C4-2B (cell line): ENCODE measurements at regions not wholly inside any gene's neighbourhood (a gene's known extent, or its start where the extent isn't known, plus 50 kb on each side); places are given as distances from the start of the nearest gene placed in this dataset.

Experiments used
- H3K27ac ChIP-seq: fragments of 450-650 bp; 2 replicates; pipeline ENCODE4 v1.5.1; 2017
- ZFX ChIP-seq: fragments of 450-650 bp; IDR thresholded peaks from 2 replicates; pipeline ENCODE4 v1.6.1; 2017
- TF ChIP-seq, protein P1 (sequence below): fragments of 450-650 bp; conservative IDR thresholded peaks from 2 replicates; pipeline ENCODE4 v1.5.1; 2017; ENCODE audit warnings: mild to moderate bottlenecking

DNA sequence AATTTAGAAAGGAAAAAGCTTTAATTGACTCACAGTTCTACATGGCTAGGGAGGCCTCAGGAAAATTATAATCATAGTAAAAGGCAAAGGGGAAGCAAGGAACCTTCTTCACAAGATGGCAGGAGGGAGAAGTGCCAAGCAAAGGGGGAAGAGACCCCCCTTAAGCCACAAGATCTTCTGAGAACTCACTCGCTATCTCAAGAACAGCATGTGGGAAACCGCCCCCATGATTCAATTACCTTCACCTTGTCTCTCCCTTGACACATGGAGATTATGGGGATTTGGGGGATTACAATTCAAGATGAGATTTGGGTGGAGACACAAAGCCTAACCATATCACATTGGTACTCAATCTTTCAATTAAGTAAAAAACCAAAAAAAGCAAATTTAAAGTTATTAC, 1778.7 kb upstream of the MIR17HG start:
- TF ChIP-seq ZFX: no peak
- TF ChIP-seq, protein P1, sequence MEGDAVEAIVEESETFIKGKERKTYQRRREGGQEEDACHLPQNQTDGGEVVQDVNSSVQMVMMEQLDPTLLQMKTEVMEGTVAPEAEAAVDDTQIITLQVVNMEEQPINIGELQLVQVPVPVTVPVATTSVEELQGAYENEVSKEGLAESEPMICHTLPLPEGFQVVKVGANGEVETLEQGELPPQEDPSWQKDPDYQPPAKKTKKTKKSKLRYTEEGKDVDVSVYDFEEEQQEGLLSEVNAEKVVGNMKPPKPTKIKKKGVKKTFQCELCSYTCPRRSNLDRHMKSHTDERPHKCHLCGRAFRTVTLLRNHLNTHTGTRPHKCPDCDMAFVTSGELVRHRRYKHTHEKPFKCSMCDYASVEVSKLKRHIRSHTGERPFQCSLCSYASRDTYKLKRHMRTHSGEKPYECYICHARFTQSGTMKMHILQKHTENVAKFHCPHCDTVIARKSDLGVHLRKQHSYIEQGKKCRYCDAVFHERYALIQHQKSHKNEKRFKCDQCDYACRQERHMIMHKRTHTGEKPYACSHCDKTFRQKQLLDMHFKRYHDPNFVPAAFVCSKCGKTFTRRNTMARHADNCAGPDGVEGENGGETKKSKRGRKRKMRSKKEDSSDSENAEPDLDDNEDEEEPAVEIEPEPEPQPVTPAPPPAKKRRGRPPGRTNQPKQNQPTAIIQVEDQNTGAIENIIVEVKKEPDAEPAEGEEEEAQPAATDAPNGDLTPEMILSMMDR: no peak
- no peak overlapping the region for H3K27ac ChIP-seq

DNA sequence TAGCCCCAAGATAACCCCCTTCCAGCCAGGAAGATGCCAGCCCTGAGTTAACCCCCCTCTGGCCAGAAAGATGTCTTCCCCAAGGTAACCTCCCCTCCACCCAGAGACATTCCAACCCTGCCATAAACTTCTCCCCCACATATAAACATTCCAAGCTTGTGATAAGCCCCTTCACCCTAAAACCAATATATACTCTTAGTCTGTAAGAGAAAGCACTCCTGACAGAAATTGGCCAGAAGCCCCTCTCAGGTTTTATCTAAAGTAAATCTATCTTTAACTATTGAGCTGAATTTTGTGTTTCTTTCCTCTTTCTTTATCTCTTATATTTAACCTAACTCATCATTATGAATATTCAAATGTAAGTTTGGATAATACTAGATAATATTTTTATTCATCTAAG, 1775.8 kb upstream of the MIR17HG start:
- H3K27ac ChIP-seq: no peak overlapping the region
- no peak for TF ChIP-seq ZFX
- TF ChIP-seq, protein P1: no peak

DNA sequence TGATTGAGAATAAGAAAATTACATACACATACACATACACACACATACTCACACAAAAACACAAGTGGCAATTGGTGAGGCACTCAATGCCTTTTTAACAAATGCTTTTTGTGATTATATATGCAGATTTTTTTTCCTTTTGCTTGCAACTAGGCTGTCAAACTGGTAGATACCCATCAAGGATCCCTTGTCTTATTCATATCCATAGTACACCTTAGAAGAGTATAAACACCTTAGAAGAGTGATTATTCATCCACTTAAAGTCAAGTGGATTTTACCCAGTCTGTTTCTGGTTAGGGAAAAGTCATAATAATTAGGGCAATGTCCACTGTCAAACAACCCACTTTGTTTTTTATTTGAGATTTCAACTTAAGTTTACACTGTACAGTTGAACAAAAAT, 1773.4 kb upstream of the MIR17HG start:
- no peak for TF ChIP-seq ZFX
- TF ChIP-seq, protein P1: no peak

DNA sequence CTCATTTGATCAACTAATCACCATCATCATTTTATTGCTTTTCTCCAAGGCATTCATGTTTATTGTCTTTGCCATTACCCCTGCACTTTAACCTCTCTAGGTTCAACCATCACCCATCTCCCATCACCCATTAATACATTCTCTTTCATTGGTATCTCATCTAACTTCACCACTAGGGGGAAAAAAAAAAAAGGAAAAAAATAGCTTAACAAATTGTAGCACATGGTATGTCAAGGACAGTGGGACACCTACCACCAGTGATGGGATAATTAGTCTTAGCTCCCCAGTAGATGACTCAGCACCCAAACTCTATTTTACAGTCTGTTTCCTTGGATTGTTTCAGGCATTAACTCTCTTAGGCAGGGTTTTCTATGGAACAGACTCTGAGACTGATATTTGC, 1770.2 kb upstream of the MIR17HG start:
- TF ChIP-seq, protein P1: 0 out of 2 replicates have a peak, but pooled peaks have one; percentile 4
- TF ChIP-seq ZFX: no peak
- no peak overlapping the region for H3K27ac ChIP-seq

More for the DNA sequence above, 1773.4 kb upstream of the MIR17HG start:
- H3K27ac ChIP-seq: no peak overlapping the region

DNA sequence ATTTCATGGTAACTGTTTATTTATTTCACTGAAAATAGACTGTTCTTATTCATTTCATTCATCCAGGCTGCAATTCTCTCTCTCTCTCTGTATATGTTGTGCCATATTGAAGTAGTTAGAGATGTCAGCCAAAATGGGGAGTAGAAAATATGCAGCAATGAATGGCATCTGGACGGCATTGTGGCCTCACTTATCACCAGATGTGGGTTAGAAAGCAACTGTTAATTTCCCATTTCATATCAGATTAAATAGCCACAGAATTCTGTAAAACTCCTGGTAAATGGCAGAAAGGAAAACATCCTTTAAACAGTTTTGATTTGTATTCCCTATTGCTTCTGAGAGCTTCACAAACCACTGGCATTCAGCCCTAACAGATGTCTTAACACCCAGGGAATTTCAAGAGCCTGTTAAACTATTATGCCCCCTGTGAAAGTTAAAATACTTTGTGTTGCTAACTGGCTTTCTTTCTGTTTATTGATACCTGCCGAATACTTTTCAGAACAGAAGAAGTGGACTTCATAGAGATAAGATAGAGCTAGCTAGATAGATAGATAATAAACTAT, 1763.3 kb upstream of the MIR17HG start:
- H3K27ac ChIP-seq: no peak overlapping the region
- no peak for TF ChIP-seq ZFX
- TF ChIP-seq, protein P1: no peak

DNA sequence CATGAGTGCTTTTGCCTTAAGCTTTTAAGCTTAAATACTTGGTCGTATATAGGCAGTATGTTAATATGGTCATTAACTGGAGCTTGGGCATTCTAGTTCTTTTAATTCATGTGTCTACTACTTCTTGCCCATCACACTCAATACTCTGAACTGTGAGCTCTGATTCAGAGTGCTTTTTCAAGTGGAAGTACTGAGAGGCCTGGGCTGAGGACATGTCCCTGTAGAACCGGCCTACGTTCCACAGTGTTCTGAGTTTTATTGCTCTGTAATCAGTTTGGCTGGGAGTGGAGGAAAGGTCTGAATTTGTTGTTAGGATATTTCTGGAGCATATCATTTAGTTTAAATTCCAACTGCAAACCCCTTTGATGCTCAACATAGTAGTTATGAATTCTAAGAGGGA, 1744.8 kb upstream of the MIR17HG start:
- TF ChIP-seq ZFX: no peak
- TF ChIP-seq, protein P1: no peak
- H3K27ac ChIP-seq: no peak overlapping the region

DNA sequence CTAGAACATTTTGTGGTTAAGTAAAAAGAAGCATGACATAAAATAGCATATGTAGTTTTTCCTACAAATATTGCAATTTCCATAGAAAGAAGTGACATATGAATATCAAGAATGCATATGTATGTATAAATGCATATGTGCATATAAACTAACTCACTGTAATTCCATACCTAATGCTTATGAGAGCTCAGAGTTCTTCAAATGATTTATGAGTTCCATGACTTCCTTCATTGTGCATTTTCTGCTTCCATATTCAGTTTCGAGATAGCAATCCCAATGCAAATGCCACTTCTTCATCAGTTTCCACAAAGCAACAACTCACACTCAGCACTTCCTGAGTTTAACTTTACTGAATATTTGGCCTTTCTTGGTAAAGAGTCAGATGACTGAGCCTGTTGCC, 1744.3 kb upstream of the MIR17HG start:
- H3K27ac ChIP-seq: no peak overlapping the region
- TF ChIP-seq ZFX: no peak
- TF ChIP-seq, protein P1: no peak
